Smooth muscle cell (in vitro differentiated cells): ENCODE measurements at regions not wholly inside any gene's neighbourhood (a gene's known extent, or its start where the extent isn't known, plus 50 kb on each side); places are given as distances from the start of the nearest gene placed in this dataset.
"Not testable (repeated sequence)": the region's sequence is repeated elsewhere in the genome, so short reads cannot be mapped to it uniquely, and the experiment has no call there.

ENCODE experiments used
- DNase-seq: peaks from one replicate; lab custom pipeline; 2025; ENCODE audit not compliant: unreplicated experiment; lab: John Stamatoyannopoulos, UW
- H2AFZ ChIP-seq: fragments of 200-600 bp; sonication (generic); 2 replicates; pipeline ENCODE4 v1.6.0; 2016; ENCODE audit warnings: antibody characterized with exemption, low read depth, mild to moderate bottlenecking
- H3F3A ChIP-seq: fragments of 200-600 bp; sonication (generic); 2 replicates; pipeline ENCODE4 v1.6.0; 2017; ENCODE audit warnings: antibody characterized with exemption, low read depth
- H3K27ac ChIP-seq: fragments of 200-600 bp; sonication (generic); 2 replicates; pipeline ENCODE4 v1.5.1; 2016; ENCODE audit warnings: low read depth, mild to moderate bottlenecking
- H3K27me3 ChIP-seq: fragments of 200-600 bp; sonication (generic); 2 replicates; pipeline ENCODE4 v1.6.1; 2016; ENCODE audit warnings: low read depth, mild to moderate bottlenecking
- H3K36me3 ChIP-seq: fragments of 200-600 bp; sonication (generic); 2 replicates; pipeline ENCODE4 v1.5.1; 2016; ENCODE audit warnings: low read depth
- H3K4me1 ChIP-seq: fragments of 200-600 bp; sonication (generic); 2 replicates; pipeline ENCODE4 v1.5.1; 2016; ENCODE audit warnings: low read depth
- H3K4me2 ChIP-seq: fragments of 200-600 bp; sonication (generic); 2 replicates; pipeline ENCODE4 v1.6.0; 2016; ENCODE audit warnings: mild to moderate bottlenecking
- H3K4me3 ChIP-seq: fragments of 200-600 bp; sonication (generic); 2 replicates; pipeline ENCODE4 v1.5.1; 2016; ENCODE audit warnings: mild to moderate bottlenecking
- H3K79me2 ChIP-seq: fragments of 200-600 bp; sonication (generic); 2 replicates; pipeline ENCODE4 v1.6.0; 2016; ENCODE audit warnings: low read depth, mild to moderate bottlenecking
- H3K9ac ChIP-seq: fragments of 200-600 bp; sonication (generic); 2 replicates; pipeline ENCODE4 v1.6.0; 2016; ENCODE audit warnings: low read depth
- H3K9me3 ChIP-seq: fragments of 200-600 bp; sonication (generic); replicated peaks from 2 replicates; pipeline ENCODE4 v1.5.1; 2016; ENCODE audit warnings: low read depth
- H4K20me1 ChIP-seq: fragments of 200-600 bp; sonication (generic); 2 replicates; pipeline ENCODE4 v1.6.0; 2016; ENCODE audit warnings: low read depth
- CTCF ChIP-seq: fragments of 200-600 bp; sonication (generic); IDR thresholded peaks from 2 replicates; pipeline ENCODE4 v1.5.1; 2017; ENCODE audit warnings: borderline replicate concordance, mild to moderate bottlenecking, antibody characterized with exemption; ENCODE audit not compliant: insufficient read depth, poor library complexity, severe bottlenecking
- WGBS: methylation state at CpG from one replicate; pipeline ENCODE4 v1.1.7; 2016; ENCODE audit warnings: low lambda C conversion rate; 5-methylcytosine and 5-hydroxymethylcytosine counted together

GRCh38 chr16:47976636-47977210 lies 179.1 kb downstream of the ABCC12 start:
- H4K20me1 ChIP-seq: no peaks in the 10 kb centered on the region
- no peaks in the 10 kb centered on the region for H3K36me3 ChIP-seq
- H2AFZ ChIP-seq: no peak overlapping the region
- no peak for TF ChIP-seq CTCF
- H3K27ac ChIP-seq: no peak overlapping the region
- H3K79me2 ChIP-seq: no peaks in the 10 kb centered on the region
- H3F3A ChIP-seq: no peaks in the 10 kb centered on the region
- no peaks in the 10 kb centered on the region for H3K9me3 ChIP-seq
- H3K4me1 ChIP-seq: no peaks in the 10 kb centered on the region
- no peaks in the 10 kb centered on the region for H3K27me3 ChIP-seq
- H3K9ac ChIP-seq: no peak overlapping the region
- no peak for DNase-seq
- H3K4me2 ChIP-seq: no peak overlapping the region
- no peak overlapping the region for H3K4me3 ChIP-seq
- WGBS: 90% methylated on average over 12 of the region's 12 CpGs

- not testable (repeated sequence) for H3K4me3 ChIP-seq, H4K20me1 ChIP-seq, H3F3A ChIP-seq, H3K9me3 ChIP-seq, H3K4me1 ChIP-seq, H3K79me2 ChIP-seq, H3K36me3 ChIP-seq, H2AFZ ChIP-seq, DNase-seq, H3K27ac ChIP-seq, H3K4me2 ChIP-seq, H3K9ac ChIP-seq, H3K27me3 ChIP-seq
- WGBS: 96% methylated on average over 5 of the region's 5 CpGs
These were observed 180.8 kb downstream of the ABCC12 start for GRCh38 chr16:47974971-47975370.

DNA sequence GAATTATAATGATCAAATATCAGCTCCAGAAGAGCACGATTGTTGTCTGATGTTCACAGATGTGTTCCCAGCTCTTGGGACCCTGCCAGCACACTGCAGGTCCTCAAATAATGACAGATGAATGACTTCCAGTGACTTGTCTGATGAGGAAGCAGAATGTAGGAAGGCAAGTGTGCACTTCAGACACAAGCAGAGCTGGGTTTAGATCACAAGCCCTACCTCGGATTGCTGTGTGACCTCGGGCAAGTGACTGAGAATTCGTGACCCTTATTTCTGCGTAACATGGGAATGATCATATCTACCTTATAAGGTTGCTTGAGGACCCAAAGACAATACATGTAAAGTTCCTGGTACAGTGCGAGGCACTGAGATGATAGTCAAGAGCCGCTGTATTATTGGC lies 182.2 kb downstream of the ABCC12 start:
- Histone ChIP-seq H3K36me3 (no peaks in the 10 kb centered on the region), H3F3A (no peaks in the 10 kb centered on the region), H3K27me3 (no peaks in the 10 kb centered on the region), H3K9ac (no peak overlapping the region), H3K9me3 (no peaks in the 10 kb centered on the region), H3K4me1 (no peaks in the 10 kb centered on the region), H3K4me3 (no peak overlapping the region), H3K4me2 (no peak overlapping the region), H4K20me1 (no peaks in the 10 kb centered on the region), H2AFZ (no peak overlapping the region), H3K79me2 (no peaks in the 10 kb centered on the region), H3K27ac (no peak overlapping the region)
- no peak for DNase-seq
- WGBS: 90% methylated on average over 7 of the region's 7 CpGs
- no peak for TF ChIP-seq CTCF

DNA sequence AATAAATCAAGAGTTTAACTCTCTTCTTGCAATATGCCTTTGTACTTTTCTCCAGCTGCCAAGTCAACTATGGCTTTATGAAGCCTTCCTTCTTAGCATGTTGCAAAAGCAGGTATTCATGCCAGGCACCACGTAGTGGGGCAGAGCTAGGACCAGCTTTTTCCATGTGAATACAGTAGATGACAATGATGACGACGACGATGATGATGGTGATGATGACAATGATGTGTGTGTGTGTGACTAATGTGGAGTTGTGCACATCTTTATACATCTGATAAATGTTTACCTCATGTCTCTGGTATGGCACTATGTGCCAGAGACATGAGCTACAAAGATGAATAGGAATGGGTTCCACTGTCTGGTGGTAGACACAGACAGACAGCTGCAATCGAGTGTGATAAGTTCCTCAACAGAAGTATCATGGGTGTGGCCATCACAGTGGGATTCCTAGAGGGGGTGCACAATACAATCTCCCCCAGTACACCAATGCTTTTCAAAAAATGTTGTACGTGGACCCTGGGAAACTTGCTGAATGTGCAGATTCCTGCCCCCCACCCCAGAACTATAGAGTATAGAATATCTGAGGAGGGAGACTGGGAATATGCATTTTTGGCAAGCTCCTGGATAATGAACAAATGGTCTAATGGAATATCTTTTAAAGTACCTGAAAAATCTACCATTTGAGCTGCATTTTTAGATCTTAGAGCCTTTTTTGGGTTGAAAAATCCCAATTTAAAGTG lies 183.4 kb downstream of the ABCC12 start:
- Histone ChIP-seq H2AFZ (no peak overlapping the region), H3K27me3 (no peaks in the 10 kb centered on the region), H3K4me3 (no peak overlapping the region), H3K27ac (no peak overlapping the region), H3K9me3 (no peaks in the 10 kb centered on the region), H3K4me2 (no peak overlapping the region), H3F3A (no peaks in the 10 kb centered on the region), H3K9ac (no peak overlapping the region), H3K79me2 (no peaks in the 10 kb centered on the region), H3K4me1 (no peaks in the 10 kb centered on the region), H4K20me1 (no peaks in the 10 kb centered on the region), H3K36me3 (no peaks in the 10 kb centered on the region)
- WGBS: 83% methylated on average over 6 of the region's 6 CpGs
- no peak for TF ChIP-seq CTCF
- no peak for DNase-seq
